Prostate gland (tissue), 2 donors: ENCODE measurements at regions not wholly inside any gene's neighbourhood (a gene's known extent, or its start where the extent isn't known, plus 50 kb on each side); places are given as distances from the start of the nearest gene placed in this dataset.

Experiments used
- DNase-seq: peaks from one replicate; pipeline ENCODE4 v3.0.0-alpha.2; 2019; ENCODE audit warnings: low spot score
- H3K27ac ChIP-seq, 2 donors: fragments of 200-600 bp; sonication (generic); 2 replicates each; pipeline ENCODE4 v1.5.1; 2017 to 2019
- H3K27me3 ChIP-seq: fragments of 200-600 bp; sonication (generic); replicated peaks from 2 replicates; pipeline ENCODE4 v1.5.1; 2019; ENCODE audit not compliant: insufficient read depth
- H3K36me3 ChIP-seq, 2 donors: fragments of 200-600 bp; sonication (generic); 1 replicate in 1 of 2; 2 replicates in 1 of 2; pipeline versions ENCODE4 v1.5.1 to v1.8.1; 2017 to 2019
- H3K4me1 ChIP-seq: fragments of 200-600 bp; sonication (generic); replicated peaks from 2 replicates; pipeline ENCODE4 v1.5.1; 2019
- H3K4me3 ChIP-seq, 2 donors: fragments of 200-600 bp; sonication (generic); 2 replicates each; pipeline ENCODE4 v1.5.1; 2017 to 2019
- H3K9me3 ChIP-seq: fragments of 200-600 bp; sonication (generic); 2 replicates; pipeline ENCODE4 v1.5.1; 2017
- CTCF ChIP-seq, 4 experiments: fragments of 200-600 bp in 2 of 4; fragments of 450-650 bp in 2 of 4; sonication (generic) in 2 of 4; IDR thresholded peaks; 1 replicate in 3 of 4; 2 replicates in 1 of 4; pipeline ENCODE4 v1.5.1; 2016 to 2019; ENCODE audit warnings: antibody characterized with exemption in 4 of 4, mild to moderate bottlenecking in 2 of 4, moderate library complexity in 2 of 4
- POLR2A ChIP-seq: fragments of 450-650 bp; IDR thresholded peaks from one replicate; pipeline ENCODE4 v1.6.1; 2016; ENCODE audit warnings: antibody characterized with exemption, mild to moderate bottlenecking
- POLR2AphosphoS5 ChIP-seq: sonication (generic); formaldehyde crosslinking; IDR thresholded peaks from one replicate; pipeline ENCODE4 v1.6.1; 2017; ENCODE audit warnings: antibody characterized with exemption
- WGBS: methylation state at CpG from one replicate; pipeline ENCODE4 v1.1.5; 2018; 5-methylcytosine and 5-hydroxymethylcytosine counted together
- intact Hi-C: fragments of 100-400 bp; cut with DNase I; formaldehyde crosslinking; loops from one replicate; pipeline ENCODE4 v1.14.2; 2022

GRCh38 chr11:45585205-45585604, 80.2 kb downstream of the CHST1 start:
- Histone ChIP-seq H3K4me1 (no peaks in the 10 kb centered on the region), H3K9me3 (no peaks in the 10 kb centered on the region), H3K4me3 (no peak overlapping the region), H3K27ac (no peak overlapping the region), H3K36me3 (no peaks in the 10 kb centered on the region), H3K27me3 (no peaks in the 10 kb centered on the region)
- DNase-seq = no peak
- no peak for TF ChIP-seq CTCF (IDR thresholded peaks at IDR 0.05)
- TF ChIP-seq POLR2AphosphoS5 = no peak
- TF ChIP-seq POLR2A = no peak
- intact Hi-C loops = no loop called here
- 60% methylated on average over 5 of the region's 5 CpGs for WGBS

DNA sequence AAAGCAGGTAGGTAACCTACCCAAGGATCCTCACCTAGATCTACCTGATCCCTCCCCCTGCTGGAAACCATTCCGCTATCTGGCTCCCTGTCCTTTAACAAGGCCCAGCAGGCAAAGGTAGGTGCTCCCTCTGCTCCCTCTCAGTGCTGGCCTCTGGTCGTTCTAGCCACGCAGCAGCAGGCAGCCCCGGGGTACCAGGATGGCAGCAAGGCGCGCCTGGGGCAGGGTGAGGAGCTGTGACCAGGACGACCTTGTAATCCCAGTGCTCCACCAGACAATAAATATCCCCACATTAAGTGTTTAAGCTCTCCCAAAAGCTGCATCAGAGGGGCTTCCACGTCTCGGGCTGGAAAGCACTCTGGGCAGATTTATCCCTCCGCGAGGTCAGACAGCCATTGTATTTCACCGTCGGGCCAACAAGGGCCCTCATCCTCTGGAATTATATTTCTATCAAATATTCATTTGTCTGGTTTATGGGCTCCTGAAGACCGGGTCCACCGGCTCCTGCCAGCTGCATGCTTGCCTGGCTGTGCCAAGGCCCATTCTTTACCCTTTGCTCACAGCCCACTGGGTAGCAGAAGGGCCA, 81.3 kb downstream of the CHST1 start:
- WGBS = 83% methylated on average over 15 of the region's 15 CpGs
- no peaks in the 10 kb centered on the region for H3K36me3 ChIP-seq
- no peaks in the 10 kb centered on the region for H3K27me3 ChIP-seq
- no peak overlapping the region for H3K27ac ChIP-seq
- intact Hi-C loops = no loop called here
- no peak for DNase-seq
- H3K4me1 ChIP-seq = no peaks in the 10 kb centered on the region
- TF ChIP-seq POLR2A (no peak), POLR2AphosphoS5 (no peak), CTCF (IDR thresholded peaks at IDR 0.05) (no peak)
- H3K9me3 ChIP-seq = no peaks in the 10 kb centered on the region
- H3K4me3 ChIP-seq = no peak overlapping the region

DNA sequence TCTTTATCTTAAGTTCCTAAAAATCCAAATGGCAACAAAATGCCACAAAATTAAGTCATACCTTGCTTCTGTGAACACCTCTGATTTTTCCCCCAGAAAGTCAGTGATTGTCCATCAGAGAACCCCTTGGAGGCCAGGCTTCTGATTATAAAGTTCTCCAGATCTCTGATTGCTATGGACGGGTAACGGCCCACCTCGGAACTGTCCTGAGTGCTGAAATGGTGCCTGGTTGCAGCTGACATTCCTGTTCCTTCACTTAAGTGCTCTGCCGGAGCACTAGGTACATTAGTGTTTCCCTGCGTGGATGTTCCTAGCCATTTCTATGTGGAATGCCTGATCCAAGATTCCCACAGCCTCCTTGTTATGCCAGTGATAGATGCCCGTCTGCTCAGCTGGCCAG, 85.0 kb downstream of the CHST1 start:
- no peaks in the 10 kb centered on the region for H3K4me1 ChIP-seq
- no peak overlapping the region for H3K4me3 ChIP-seq
- H3K27me3 ChIP-seq = no peaks in the 10 kb centered on the region
- 9% methylated on average over 6 of the region's 6 CpGs for WGBS
- intact Hi-C loops = no loop called here
- no peak overlapping the region for H3K27ac ChIP-seq
- H3K36me3 ChIP-seq = no peaks in the 10 kb centered on the region
- no peaks in the 10 kb centered on the region for H3K9me3 ChIP-seq
- TF ChIP-seq POLR2A (no peak), CTCF (IDR thresholded peaks at IDR 0.05) (no peak), POLR2AphosphoS5 (no peak)
- no peak for DNase-seq

- intact Hi-C loops = no loop called here
- TF ChIP-seq POLR2A = no peak
- TF ChIP-seq CTCF (IDR thresholded peaks at IDR 0.05) = no peak
- no peak for TF ChIP-seq POLR2AphosphoS5
- no peak overlapping the region for H3K4me3 ChIP-seq
- H3K36me3 ChIP-seq = no peaks in the 10 kb centered on the region
- no peaks in the 10 kb centered on the region for H3K27me3 ChIP-seq
- no peaks in the 10 kb centered on the region for H3K9me3 ChIP-seq
- H3K27ac ChIP-seq = no peak overlapping the region
- no peaks in the 10 kb centered on the region for H3K4me1 ChIP-seq
- no peak for DNase-seq
- WGBS = 79% methylated on average over 3 of the region's 3 CpGs
Measured at GRCh38 chr11:45578316-45578715, 87.1 kb downstream of the CHST1 start.

DNA sequence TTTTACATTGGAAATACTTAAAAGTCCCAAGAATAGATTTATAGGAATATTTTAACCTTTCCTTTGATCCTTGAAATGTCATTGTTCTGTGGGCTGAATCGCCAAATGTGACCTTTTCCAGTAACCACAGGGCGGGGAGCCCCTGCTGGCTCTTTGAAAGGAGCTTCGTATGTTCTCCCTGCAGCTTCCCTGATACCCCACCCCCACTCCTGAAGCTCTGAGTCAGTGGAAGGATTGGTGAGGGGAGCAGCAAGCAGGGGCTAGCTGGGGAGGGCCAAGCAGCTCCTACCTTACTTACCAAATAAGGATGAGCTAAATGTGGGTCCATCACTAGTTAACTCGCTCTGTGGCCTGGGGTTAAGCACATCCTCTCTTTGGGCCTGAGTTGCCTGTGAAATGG, 87.7 kb downstream of the CHST1 start:
- no peaks in the 10 kb centered on the region for H3K27me3 ChIP-seq
- no peaks in the 10 kb centered on the region for H3K36me3 ChIP-seq
- no peaks in the 10 kb centered on the region for H3K4me1 ChIP-seq
- TF ChIP-seq POLR2AphosphoS5 (no peak), CTCF (IDR thresholded peaks at IDR 0.05) (no peak), POLR2A (no peak)
- no peak overlapping the region for H3K4me3 ChIP-seq
- no peaks in the 10 kb centered on the region for H3K9me3 ChIP-seq
- no peak overlapping the region for H3K27ac ChIP-seq
- WGBS = 41% methylated on average over 4 of the region's 4 CpGs
- intact Hi-C loops = no loop called here
- no peak for DNase-seq
